MM.1S (cell line): ENCODE measurements at regions not wholly inside any gene's neighbourhood (a gene's known extent, or its start where the extent isn't known, plus 50 kb on each side); places are given as distances from the start of the nearest gene placed in this dataset.

Source experiments
- CTCF ChIP-seq: fragments of 300-600 bp; sonication (generic); IDR thresholded peaks from 2 replicates; pipeline ENCODE4 v1.5.1; 2016; ENCODE audit warnings: antibody characterized with exemption, low read length, mixed read lengths
- EZH2 ChIP-seq: fragments of 300-600 bp; sonication (generic); optimal IDR thresholded peaks from 2 replicates; pipeline ENCODE3; 2017; ENCODE audit warnings: low read depth, mild to moderate bottlenecking, antibody characterized with exemption, low read length, mixed read lengths
- EZH2phosphoT487 ChIP-seq: fragments of 300-600 bp; sonication (generic); IDR thresholded peaks from 2 replicates; pipeline ENCODE4 v1.6.1; 2018; ENCODE audit warnings: antibody characterized with exemption, low read length

- TF ChIP-seq CTCF: no peak
- no peak for TF ChIP-seq EZH2phosphoT487
- no peak for TF ChIP-seq EZH2
Observed at GRCh38 chr7:85612514-85612913, 425.7 kb upstream of the SEMA3D start.
